Omental fat pad (tissue), 3 donors: ENCODE measurements at regions not wholly inside any gene's neighbourhood (a gene's known extent, or its start where the extent isn't known, plus 50 kb on each side); places are given as distances from the start of the nearest gene placed in this dataset.

Experiments used
- ATAC-seq: fragments of 150-250 bp; one replicate; pipeline ENCODE4 v1.9.1; 2016; ENCODE audit warnings: mild to moderate bottlenecking, moderate library complexity; ENCODE audit not compliant: low FRiP score
- DNase-seq: peaks from one replicate; pipeline ENCODE4 v3.0.0-alpha.2; 2019; ENCODE audit warnings: low spot score
- TF ChIP-seq, protein P1 (sequence below), 3 donors: fragments of 450-650 bp; IDR thresholded peaks; one replicate each; pipeline ENCODE4 v1.5.1; 2016 to 2017; ENCODE audit warnings: antibody characterized with exemption in 3 of 3, mild to moderate bottlenecking in 3 of 3, moderate library complexity in 2 of 3

DNA sequence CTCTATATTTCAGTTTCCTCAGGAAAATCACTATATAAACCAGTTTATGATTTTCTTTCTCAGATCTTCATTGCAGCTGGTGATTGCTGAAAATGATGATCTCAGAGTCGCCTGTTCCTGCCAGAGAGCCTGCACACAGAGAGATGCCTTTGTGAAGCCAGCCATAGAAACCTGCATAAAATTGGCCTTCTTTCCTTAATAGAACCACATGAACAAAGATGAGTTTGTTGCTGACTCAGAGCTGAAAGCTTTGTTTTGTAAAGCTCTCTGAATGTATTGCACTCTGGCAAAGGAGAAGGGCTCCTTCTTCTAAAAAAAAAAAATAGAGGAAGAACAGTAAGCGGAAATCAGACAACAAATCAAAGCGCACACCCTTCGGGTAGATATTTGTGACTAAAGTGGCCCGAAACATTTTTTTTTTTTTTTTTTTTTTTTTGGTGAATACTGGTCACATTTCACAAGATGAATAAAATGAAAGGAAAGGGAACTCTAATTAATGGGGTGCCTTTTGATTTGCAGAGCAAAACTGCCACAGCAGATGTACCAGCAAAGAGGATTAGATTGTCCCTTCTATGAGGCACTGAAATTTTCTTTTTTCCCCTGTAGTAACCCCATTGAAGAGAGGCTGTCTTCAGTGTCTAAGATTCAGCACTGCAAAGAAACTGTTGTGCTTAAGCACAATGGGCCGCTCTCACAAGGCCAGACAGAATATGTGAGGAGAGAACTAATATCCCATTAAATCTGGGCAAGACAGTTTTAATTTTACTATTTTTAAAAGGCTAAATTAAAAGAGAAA, 75.1 kb upstream of the PTPRZ1 start:
- no peak for DNase-seq
- ATAC-seq = no peak

DNA sequence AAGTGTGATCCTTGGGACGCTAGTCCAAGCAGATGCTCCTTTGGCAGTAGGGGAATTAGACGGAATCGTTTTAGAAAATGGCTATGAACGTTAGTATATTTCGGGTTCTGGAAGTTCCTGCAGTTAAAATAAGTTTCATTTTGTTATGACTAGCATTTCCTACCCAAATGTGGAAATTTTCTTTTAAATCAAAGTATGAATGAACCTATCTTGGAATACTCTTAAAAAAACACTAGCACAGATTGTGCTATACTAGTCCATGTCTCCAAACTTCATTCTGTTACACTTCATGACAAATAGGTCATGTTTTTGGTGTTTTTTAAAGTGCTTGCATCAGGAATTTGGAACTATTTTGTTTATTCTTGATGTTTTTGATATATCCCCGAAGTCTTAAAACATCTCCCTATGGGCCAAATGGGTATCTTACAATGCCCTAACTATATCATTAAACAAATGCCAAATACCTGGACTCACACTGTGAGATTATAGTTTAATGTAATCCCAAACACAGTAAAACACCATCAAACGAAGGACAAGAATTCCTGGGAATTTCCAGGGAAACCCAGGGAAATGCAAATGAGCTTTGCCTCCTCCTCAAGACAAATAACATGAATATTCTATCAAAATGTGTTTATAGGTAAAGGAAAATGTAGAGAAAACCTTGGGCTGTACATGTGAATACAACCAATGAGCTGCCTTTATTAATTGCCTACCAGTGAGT, 75.9 kb upstream of the PTPRZ1 start:
- no peak for ATAC-seq
- no peak for DNase-seq
- TF ChIP-seq, protein P1, sequence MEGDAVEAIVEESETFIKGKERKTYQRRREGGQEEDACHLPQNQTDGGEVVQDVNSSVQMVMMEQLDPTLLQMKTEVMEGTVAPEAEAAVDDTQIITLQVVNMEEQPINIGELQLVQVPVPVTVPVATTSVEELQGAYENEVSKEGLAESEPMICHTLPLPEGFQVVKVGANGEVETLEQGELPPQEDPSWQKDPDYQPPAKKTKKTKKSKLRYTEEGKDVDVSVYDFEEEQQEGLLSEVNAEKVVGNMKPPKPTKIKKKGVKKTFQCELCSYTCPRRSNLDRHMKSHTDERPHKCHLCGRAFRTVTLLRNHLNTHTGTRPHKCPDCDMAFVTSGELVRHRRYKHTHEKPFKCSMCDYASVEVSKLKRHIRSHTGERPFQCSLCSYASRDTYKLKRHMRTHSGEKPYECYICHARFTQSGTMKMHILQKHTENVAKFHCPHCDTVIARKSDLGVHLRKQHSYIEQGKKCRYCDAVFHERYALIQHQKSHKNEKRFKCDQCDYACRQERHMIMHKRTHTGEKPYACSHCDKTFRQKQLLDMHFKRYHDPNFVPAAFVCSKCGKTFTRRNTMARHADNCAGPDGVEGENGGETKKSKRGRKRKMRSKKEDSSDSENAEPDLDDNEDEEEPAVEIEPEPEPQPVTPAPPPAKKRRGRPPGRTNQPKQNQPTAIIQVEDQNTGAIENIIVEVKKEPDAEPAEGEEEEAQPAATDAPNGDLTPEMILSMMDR (IDR thresholded peaks at IDR 0.05) = no peak

More for the DNA sequence above, 75.1 kb upstream of the PTPRZ1 start:
- TF ChIP-seq, protein P1 (IDR thresholded peaks at IDR 0.05) = no peak

DNA sequence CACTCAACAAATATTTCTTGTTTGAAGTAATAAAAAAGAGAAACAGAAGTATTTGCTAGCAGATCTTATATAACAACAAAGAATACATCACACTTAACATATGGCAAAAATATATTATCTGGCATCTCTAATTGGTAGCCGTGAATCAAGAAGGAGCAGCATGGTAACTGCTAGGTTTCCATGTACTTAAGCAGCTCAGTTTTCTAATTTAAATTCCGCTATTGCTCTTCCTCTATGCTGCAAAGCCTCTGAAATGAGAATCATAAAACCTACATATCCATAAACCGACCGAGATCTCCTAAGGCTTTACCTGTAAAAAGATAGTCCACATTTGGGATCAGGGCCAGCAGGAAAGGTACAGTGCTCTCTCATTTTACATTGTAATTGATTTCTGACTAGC, 76.6 kb upstream of the PTPRZ1 start:
- ATAC-seq = no peak
- DNase-seq = no peak
- TF ChIP-seq, protein P1 (IDR thresholded peaks at IDR 0.05) = no peak

DNA sequence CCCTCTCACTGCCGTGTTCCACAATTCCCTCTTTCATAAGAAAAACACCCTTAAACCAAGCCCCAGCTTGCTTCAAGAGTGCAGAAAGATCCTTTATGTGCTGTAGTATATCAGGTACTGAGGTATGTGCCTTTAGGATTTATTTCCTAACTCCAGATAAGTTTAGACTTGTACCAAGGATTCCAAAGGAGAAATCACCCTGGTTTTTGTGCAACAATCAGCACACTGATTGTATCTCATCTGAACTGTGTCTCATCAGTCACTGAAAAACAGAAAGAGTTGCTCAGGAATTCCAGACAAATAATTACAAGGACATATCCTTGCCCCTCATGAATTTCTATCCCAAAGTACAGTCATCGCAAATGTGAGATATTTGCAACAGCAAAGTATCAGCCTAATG, 77.2 kb upstream of the PTPRZ1 start:
- TF ChIP-seq, protein P1 (IDR thresholded peaks at IDR 0.05) = no peak
- DNase-seq (no peak), ATAC-seq (no peak)

DNA sequence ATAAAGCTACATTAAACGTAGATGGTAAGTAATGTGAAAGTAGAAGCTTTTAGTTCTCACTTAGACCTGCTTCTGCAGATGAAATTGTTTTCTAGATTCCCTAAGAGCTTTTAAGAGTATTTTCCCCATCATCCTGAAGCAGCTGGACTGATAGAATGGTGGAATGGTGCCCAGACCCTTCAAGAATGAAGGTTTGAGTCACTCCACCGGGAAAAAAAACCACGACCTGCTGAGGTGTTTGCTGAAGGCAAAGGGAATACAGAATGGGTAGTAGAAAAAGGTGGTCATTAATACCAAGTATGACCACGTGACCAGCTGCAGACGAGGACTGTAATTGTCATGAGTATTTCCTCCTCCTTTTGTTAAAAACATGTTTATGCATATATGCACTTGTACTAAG, 79.2 kb upstream of the PTPRZ1 start:
- TF ChIP-seq, protein P1 (IDR thresholded peaks at IDR 0.05) = no peak
- no peak for DNase-seq
- ATAC-seq = no peak

DNA sequence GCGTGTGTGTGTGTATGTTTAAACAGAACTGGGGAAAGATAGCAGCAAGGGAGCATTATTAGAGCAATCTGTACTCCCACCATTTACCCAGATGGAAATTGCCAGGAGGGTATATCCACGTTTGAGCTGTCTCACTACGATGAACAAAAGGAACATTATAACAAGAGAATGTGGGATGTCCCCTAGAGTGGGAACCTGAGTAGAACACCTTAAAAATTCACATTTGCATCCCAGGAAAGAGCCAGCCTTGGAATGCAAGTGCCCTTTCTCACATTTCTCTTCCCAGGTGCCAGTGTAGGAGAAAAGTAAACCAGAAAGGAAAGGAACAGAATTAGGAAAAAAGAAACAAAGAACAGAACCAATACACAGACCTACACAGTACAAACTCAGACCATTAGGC, 95.3 kb upstream of the PTPRZ1 start:
- ATAC-seq (no peak), DNase-seq (no peak)
- TF ChIP-seq, protein P1 (IDR thresholded peaks at IDR 0.05) = no peak

DNA sequence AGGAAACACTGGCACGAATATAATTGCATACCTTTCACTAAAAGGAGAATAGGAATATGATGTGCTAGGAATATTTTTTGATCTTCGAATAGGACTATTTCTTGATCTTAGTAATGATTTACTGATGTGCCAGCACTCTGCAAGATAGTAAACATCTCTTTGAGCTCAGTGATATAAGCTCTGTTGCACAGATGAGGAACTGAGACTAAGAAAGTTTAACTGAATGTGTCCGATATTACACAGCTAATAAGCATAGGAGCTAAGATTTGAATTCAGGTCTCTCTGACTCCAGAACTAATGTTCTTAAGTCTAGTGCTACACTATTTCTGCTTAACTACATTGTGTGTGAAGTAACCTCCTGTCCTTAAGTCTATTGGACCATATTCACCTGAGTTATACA, 98.4 kb upstream of the PTPRZ1 start:
- no peak for DNase-seq
- TF ChIP-seq, protein P1 (IDR thresholded peaks at IDR 0.05) = no peak
- no peak for ATAC-seq
